ENCODE measurements at regions not wholly inside any gene's neighbourhood (a gene's known extent, or its start where the extent isn't known, plus 50 kb on each side); places are given as distances from the start of the nearest gene placed in this dataset.
A peak's percentile ranks its signal among the peaks of the same experiment; 100 is the strongest.

DNA sequence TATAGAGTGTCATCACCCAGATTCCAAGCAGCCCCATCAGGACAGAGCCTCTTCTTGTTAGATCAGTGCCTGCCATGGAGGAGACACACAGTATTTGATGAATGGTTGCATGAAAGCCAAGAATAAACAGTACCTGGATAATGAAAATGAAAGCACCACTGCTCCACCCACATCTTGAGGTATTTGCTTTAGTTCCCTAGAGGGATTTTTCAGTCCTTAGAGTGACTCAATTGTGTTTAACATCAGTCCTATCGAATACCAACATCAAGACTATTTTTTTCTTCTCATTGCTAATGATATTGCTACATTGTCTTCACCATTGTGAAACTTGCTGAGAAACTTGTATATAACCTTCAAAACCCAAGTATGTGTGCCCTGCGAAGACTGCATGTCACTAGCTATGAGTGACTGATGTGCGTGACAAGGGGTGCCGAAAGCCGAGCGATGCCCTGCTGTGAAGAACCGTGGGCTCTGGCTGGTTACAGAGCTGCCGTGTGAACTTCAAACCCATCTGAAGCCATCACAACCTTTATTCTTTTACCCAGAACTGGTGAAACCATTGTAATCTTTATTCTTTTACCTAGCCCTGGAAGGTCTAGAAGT is 211.3 kb upstream of the FAT1 start:
- no peak for DNase-seq (ENCODE audit: extremely low read depth, low read depth)
- no peak overlapping the region for H3K4me3 ChIP-seq (replicated peaks; ENCODE audit: low read depth, low read length)
- TF ChIP-seq, protein P1, sequence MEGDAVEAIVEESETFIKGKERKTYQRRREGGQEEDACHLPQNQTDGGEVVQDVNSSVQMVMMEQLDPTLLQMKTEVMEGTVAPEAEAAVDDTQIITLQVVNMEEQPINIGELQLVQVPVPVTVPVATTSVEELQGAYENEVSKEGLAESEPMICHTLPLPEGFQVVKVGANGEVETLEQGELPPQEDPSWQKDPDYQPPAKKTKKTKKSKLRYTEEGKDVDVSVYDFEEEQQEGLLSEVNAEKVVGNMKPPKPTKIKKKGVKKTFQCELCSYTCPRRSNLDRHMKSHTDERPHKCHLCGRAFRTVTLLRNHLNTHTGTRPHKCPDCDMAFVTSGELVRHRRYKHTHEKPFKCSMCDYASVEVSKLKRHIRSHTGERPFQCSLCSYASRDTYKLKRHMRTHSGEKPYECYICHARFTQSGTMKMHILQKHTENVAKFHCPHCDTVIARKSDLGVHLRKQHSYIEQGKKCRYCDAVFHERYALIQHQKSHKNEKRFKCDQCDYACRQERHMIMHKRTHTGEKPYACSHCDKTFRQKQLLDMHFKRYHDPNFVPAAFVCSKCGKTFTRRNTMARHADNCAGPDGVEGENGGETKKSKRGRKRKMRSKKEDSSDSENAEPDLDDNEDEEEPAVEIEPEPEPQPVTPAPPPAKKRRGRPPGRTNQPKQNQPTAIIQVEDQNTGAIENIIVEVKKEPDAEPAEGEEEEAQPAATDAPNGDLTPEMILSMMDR (IDR thresholded peaks at IDR 0.05; ENCODE audit: low read depth, low read length, missing control alignments), result no peak

DNA sequence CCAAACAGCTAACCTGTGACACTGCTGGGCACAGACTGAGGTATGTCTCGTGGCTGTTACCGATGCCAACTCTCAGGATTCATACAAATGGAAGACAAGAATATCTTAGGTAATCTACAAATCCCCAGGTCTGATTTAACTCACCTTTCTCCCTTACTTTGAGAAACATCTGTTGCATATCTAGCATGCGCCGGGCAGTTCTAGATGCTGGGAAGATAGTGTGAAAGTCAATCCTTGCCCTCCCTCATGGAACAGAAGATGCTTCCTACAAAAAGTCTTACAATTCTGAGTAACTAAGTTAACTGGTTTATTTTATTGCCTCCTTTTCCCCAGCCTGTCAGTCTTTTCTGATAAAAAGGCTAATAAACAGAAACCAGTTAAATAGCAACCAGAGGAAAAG is 212.2 kb upstream of the FAT1 start:
- DNase-seq (ENCODE audit: extremely low read depth, low read depth), result no peak
- TF ChIP-seq, protein P1 (IDR thresholded peaks at IDR 0.05; ENCODE audit: low read depth, low read length, missing control alignments), result no peak
- H3K4me3 ChIP-seq (replicated peaks; ENCODE audit: low read depth, low read length), result no peak overlapping the region

DNA sequence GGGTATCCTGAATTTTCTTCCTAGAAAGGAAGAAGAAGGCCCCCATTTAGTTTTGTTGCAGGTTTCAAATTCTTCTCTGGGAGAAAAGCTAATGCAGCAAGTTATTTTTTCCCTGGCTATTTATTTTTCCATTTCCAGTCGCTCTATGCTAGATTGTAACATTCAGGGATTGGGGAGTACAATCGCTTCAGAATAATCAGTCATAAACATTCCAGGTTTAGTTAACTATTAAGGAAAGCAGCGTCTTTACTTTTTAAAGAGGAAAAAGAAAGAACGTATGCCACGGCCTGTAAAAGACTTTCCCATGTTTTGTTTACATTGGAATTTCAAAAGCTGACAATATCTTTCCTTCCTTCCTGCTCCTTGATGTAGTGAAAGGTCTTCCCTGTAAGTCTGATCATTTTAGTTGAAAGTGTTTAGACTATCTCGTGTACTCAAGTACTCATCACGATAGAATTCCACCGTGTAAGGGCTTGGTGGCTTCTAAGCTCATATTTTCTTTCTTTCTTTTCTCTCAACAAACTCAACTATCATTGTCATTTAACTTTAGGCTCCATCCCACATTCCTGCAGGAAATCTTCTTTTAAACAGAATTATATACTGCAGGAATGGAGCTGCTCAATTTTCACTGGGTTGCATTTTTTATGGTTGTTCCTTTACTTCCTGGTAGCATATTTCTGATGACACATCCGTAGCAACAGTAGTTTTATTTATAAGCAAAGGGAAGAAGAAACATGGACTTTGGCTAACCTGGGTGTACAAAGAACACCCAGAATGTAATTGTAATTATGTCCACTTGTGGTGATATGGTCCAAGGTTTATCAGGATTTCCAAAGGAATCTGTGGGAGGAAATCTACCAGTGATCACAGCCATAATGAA is 213.1 kb upstream of the FAT1 start:
- DNase-seq (ENCODE audit: extremely low read depth, low read depth), result peak; percentile 61
- TF ChIP-seq, protein P1 (IDR thresholded peaks at IDR 0.05; ENCODE audit: low read depth, low read length, missing control alignments), result no peak
- H3K4me3 ChIP-seq (replicated peaks; ENCODE audit: low read depth, low read length), result no peak overlapping the region

- TF ChIP-seq, protein P1 (IDR thresholded peaks at IDR 0.05; ENCODE audit: low read depth, low read length, missing control alignments), result no peak
- no peak overlapping the region for H3K4me3 ChIP-seq (replicated peaks; ENCODE audit: low read depth, low read length)
- no peak for DNase-seq (ENCODE audit: extremely low read depth, low read depth)
Observed at GRCh38 chr4:186939226-186939625, 215.6 kb upstream of the FAT1 start.

DNA sequence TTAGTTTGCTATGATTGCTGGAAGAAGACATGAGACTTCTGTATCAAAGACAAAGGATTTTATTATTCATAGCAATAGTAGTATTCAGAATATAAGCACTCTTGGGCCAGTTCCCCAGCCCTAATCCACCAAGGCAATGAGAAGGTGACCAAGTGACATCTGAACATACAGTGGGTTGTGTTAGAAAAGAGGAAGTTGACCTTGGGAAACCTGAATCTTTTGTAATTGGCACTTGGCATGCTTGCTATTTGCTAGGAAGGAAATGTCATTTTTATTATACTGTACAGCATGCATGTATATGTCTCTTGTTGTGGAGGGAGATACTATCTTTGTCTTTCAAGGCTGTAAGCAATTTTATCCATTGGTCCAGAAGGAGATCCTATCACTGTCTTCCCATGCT is 216.1 kb upstream of the FAT1 start:
- DNase-seq (ENCODE audit: extremely low read depth, low read depth), result no peak
- TF ChIP-seq, protein P1 (IDR thresholded peaks at IDR 0.05; ENCODE audit: low read depth, low read length, missing control alignments), result no peak
- no peak overlapping the region for H3K4me3 ChIP-seq (replicated peaks; ENCODE audit: low read depth, low read length)

- TF ChIP-seq, protein P1 (IDR thresholded peaks at IDR 0.05; ENCODE audit: low read depth, low read length, missing control alignments), result no peak
- DNase-seq (ENCODE audit: extremely low read depth, low read depth), result no peak
Observed at GRCh38 chr4:186940476-186940875, 216.8 kb upstream of the FAT1 start.

More at GRCh38 chr4:186940476-186940875, 216.8 kb upstream of the FAT1 start:
- H3K4me3 ChIP-seq (replicated peaks; ENCODE audit: low read depth, low read length), result no peak overlapping the region
